ENCODE measurements at regions not wholly inside any gene's neighbourhood (a gene's known extent, or its start where the extent isn't known, plus 50 kb on each side); places are given as distances from the start of the nearest gene placed in this dataset.

DNA sequence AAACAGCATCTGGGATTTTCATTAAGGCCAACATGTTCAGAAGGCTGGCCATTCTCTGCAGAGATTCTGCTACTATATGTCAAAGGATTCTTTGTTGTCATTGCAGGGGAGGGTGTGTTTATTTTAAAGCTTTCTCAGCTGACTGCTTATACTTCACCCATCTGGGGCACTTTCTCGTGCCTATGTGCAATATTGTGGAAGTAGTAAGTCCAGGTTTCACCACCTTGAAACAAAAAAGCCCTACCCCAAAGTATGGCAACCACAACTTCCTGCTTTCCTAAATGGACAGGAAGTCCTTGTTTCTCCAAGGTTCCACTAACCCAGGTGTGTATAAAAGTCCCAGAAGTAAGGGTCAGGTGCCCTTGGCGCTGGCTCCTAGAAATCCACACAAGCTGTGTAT lies 58.7 kb upstream of the COL1A2 start:
- FAIRE-seq, result no peak
- TF ChIP-seq PAX5 (IDR thresholded peaks at IDR 0.05; ENCODE audit: insufficient read depth, low read length, severe bottlenecking) (no peak), POU2F2 (IDR thresholded peaks at IDR 0.05; ENCODE audit: low read depth, low read length) (no peak), POLR2A (IDR thresholded peaks at IDR 0.05; ENCODE audit: low read depth, low read length) (no peak), POLR2AphosphoS5 (IDR thresholded peaks at IDR 0.05; ENCODE audit: low read depth, low read length) (no peak), TAF1 (IDR thresholded peaks at IDR 0.05; ENCODE audit: low read depth, low read length) (no peak), SPI1 (IDR thresholded peaks at IDR 0.05; ENCODE audit: low read depth, low read length) (no peak)
- DNase-seq (ENCODE audit: insufficient read length, low spot score), result no peak

DNA sequence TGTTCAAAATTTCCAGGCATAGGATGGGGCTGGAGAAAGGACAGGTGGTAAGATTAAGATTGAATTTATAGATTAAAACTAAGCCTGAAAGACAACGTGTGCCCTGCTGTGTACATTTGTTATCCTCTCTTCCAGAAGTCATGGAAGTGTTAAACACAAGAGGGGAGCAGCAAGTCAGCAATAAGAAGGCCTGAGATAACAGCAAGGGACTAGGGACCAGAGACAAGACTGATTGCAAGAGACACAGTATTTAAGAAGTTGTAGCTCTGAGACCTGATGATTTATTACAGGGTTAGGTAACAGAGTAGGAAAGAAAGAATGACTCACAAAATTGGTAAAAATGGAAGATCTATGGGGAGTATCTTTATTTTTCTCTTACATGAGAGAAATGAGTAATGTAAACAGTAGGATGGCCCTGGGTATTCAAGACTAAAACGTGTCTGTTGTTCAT lies 55.7 kb upstream of the COL1A2 start:
- no peak for FAIRE-seq
- no peak for TF ChIP-seq TAF1 (IDR thresholded peaks at IDR 0.05; ENCODE audit: low read depth, low read length)
- TF ChIP-seq POU2F2 (IDR thresholded peaks at IDR 0.05; ENCODE audit: low read depth, low read length), result no peak
- TF ChIP-seq POLR2A (IDR thresholded peaks at IDR 0.05; ENCODE audit: low read depth, low read length), result no peak
- no peak for TF ChIP-seq PAX5 (IDR thresholded peaks at IDR 0.05; ENCODE audit: insufficient read depth, low read length, severe bottlenecking)
- TF ChIP-seq POLR2AphosphoS5 (IDR thresholded peaks at IDR 0.05; ENCODE audit: low read depth, low read length), result no peak
- no peak for TF ChIP-seq SPI1 (IDR thresholded peaks at IDR 0.05; ENCODE audit: low read depth, low read length)
- no peak for DNase-seq (ENCODE audit: insufficient read length, low spot score)

GRCh38 chr7:94344826-94345225 lies 49.9 kb upstream of the COL1A2 start:
- FAIRE-seq (no peak), DNase-seq (ENCODE audit: insufficient read length, low spot score) (no peak)
- no peak for TF ChIP-seq POU2F2 (IDR thresholded peaks at IDR 0.05; ENCODE audit: low read depth, low read length)
- TF ChIP-seq POLR2A (IDR thresholded peaks at IDR 0.05; ENCODE audit: low read depth, low read length), result no peak
- no peak for TF ChIP-seq TAF1 (IDR thresholded peaks at IDR 0.05; ENCODE audit: low read depth, low read length)
- TF ChIP-seq PAX5 (IDR thresholded peaks at IDR 0.05; ENCODE audit: insufficient read depth, low read length, severe bottlenecking), result no peak
- no peak for TF ChIP-seq POLR2AphosphoS5 (IDR thresholded peaks at IDR 0.05; ENCODE audit: low read depth, low read length)
- no peak for TF ChIP-seq SPI1 (IDR thresholded peaks at IDR 0.05; ENCODE audit: low read depth, low read length)

Data from GM12891 (cell line).